ENCODE measurements at regions not wholly inside any gene's neighbourhood (a gene's known extent, or its start where the extent isn't known, plus 50 kb on each side); places are given as distances from the start of the nearest gene placed in this dataset.
"Not testable (repeated sequence)": the region's sequence is repeated elsewhere in the genome, so short reads cannot be mapped to it uniquely, and the experiment has no call there.

- TF ChIP-seq CTCF, POLR2A (IDR thresholded peaks at IDR 0.05): not testable (repeated sequence)
These were observed 1673.7 kb upstream of the PIK3C3 start for GRCh38 chr18:40281356-40281755.

All from ovary (tissue), 3 donors.